Activated naive CD4-positive, alpha-beta T cell treated with Interleukin-2 at 50 U/mL for 16 hours (primary cell): ENCODE measurements at regions not wholly inside any gene's neighbourhood (a gene's known extent, or its start where the extent isn't known, plus 50 kb on each side); places are given as distances from the start of the nearest gene placed in this dataset.
A peak's percentile ranks its signal among the peaks of the same experiment; 100 is the strongest.

Experiments used
- DNase-seq: peaks from one replicate; pipeline ENCODE4 v3.0.0-alpha.2; 2020

DNA sequence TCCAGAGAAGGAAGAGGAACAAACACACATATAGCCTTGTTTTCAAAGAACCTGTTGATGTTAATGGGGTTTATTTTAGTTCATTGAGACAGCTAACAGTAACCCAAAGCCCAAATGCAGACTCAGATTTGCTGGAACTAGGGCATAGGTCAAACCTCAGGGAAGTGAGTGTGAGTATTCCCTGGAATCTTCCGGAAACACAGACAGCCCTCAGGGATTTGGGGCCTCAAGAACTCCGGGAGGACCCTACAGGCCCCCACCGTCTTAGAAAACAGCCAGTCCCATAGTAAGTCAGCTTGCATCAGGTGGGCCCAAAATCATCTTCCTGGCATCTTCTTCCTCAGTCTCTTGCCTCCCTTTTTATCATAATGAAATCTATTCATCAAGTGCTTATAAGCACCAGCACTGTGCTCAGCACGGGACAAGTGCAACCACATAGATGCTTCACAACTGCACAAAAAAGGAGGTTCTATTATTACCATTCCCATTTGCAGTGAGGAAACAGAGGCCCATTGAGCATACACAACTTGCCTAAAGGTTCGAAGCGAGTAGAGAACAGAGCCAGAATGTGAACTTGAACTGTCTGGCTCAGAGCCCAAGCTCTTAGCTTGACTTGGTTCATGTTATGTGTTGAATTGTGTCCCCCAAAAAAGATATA is 50.2 kb upstream of the BCL11A start:
- DNase-seq, result no peak

DNA sequence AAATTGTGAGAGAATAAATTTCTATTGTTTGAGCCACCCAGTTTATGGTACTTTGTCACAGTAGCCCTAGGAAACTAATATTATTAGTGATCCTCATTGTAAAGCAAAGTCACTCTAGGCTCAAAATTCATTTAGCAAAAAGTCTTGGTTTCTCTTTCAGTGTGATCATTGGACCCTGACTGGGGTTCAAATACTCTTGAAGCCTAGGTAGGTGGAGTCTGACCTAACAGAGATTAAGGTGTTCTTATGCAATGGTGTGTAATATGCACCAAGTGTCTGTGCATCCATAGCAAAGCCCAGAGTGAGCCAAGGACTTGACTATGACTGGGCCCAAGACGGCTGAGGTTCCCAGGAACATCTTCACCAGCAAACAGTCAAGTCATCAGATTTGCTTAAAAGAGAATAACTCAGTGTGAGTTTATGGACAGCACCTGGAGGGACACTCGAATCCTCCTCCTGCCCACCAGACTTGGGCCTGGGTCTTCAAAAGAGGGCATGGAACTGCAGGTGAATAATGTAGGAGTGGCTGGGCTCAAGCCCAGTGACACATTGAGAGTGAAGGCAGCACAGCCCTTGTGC is 51.1 kb upstream of the BCL11A start:
- no peak for DNase-seq

DNA sequence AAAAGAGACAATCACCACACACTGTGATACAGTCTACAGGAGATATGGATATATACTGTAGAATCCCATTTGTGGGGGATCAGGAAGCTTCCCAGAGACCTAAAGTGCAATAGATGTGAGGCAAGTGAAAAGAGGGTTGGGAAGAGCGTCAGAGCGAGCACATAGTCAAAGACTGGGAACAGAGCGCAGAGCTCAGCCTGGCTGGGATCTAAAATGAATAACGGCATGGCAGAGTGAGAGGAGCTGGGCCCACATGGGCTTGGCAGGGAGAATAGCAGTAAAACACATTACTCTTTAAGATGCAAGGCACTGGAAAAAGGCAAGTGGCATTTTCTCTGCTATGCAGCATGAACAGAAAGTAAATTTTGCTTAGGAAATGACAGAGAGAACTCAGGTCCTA is 52.4 kb upstream of the BCL11A start:
- DNase-seq, result no peak

DNA sequence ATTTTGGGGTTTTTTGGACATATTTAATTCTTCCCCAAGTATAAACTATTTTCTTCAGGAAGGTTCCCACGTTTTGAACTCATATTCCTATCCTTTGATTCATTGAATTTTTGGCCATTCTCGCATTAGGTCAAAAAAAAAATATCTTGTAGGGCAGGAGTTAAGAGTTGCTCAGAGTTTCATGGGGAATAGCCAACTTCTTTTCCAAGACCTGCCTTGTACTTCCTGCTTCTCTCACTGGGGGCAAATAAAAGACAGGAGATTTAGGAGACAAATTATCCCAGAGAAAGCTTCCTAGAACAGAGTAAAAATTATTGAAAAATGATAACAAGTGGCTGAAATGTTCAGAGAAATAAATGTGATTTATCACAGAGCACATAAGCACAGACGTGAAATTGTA is 55.2 kb upstream of the BCL11A start:
- no peak for DNase-seq

DNA sequence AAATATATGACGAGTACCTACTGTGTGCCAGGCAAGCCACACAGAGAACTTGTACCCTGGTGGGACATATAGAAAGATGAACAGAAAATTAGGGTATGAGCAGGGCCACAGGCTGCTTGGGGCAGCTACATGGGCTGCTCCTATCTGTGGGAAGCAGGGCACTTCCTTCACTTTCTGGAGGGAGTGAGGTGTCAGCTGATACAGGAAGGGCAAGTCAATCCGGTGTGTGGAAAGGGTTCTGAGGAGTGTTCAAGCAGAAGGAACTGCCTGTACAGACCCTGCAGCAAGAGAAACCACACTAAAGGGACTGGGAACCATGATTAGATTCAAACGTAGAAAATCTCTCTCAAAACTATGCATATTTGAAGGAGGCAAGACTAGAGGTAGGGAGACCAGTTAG is 58.6 kb upstream of the BCL11A start:
- DNase-seq, result no peak

DNA sequence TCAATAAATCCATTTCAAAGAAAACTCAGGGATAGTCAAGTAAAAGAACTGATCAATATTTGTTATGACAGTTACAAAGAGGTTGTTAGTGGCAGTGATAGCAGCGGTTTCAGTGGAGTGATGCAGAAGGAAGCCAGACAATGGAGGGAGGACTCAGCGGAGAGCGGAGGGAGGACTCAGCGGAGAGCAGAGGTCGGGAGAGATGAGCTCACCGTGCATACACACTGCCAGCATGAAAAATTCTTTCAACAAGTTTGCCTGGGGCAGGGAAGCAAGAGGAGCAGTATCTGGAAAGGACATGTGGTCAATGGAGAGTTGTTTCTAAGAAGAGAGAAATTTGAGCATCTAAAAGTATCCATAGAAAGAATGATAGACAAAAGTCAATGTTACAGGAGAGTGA is 60.9 kb upstream of the BCL11A start:
- DNase-seq, result no peak

DNA sequence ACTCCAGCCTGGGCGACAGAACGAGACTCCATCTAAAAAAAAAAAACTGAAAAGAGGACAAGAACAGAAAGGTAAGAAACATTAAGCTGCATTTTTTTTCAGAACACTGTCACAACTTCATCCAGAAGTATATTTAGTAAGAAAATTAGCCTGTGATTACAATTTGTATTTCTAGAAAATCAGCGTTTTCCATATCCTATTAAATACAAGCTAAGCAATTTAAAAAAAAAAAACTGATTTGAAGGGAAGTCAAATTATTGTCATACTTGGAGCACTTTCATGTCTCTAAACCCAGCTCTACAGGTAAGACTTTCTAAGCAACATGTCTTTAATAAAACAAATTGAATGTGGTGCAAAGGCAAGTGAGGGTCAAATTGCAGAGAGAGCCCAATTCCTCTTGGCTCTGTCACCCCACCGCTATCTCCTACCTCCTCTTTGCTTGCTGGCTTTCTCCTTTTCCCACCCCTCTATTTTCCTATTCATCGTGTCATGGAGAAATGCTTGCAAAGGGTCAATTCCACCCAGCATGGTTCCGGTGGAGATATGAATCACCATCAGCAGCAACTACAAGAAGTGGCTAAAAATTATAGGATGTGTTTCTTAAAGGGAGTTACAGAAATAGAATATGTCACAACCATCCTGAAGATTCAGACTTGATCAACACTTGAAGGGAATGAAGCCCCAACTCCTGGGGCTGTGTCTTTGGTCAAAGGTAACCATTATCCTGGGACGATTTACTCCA is 68.4 kb upstream of the BCL11A start:
- DNase-seq, result no peak

DNA sequence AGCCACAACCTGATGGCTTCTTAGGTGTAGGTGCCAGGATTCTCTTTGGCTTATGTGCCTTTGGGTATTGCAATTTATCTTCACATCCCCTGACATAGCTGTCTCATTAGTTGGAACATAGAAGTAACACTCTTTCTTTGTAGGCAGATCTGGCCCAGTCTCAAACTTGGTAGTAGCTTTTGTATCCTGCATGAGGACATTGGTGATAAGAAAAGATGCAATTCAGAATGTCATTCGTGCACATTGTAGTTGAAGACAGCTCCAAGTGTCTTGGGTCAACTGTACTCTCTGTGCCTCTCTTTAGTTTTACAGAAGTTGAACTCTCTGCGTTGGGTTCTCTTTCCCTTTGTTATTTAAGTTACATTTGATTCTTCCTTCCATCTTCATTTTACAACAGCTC is 69.6 kb upstream of the BCL11A start:
- no peak for DNase-seq

DNA sequence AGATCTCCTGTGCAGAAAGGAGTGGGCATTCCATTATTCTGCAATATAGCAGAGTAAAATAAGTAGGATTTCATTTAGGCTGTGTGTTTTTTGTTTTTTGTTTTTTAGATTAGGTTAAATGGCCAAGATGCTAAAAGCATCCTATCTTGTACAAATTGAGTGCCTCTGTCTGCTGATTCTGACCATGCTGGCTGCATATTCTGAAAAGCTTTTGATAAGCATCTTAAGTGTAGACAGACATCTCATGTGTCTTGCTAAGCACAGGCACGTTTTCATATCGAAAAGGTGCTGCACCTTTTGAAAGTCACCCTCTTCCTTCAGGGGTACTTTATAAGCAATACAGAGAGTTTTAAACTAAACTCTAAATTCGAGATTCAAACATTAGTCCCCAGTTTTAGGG is 74.0 kb upstream of the BCL11A start:
- DNase-seq, result no peak

DNA sequence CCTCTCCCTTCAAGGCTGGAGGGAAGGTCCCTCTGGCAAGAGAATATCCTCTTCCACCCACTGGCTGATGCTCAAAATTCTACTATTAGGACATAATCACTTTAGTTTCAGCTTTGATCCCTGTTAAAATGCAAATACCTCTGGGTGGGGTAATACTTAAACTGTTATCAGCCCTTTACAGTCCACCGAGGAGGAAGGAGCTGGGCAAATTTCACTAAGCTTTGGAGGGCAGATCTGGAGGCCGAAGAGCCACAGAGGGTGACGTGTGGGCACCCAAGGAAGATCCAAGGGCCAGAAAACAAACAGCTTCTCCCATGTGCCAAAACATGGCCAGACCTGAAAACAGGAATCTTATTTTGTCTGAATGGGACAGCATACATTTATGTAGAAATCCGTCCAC is 74.6 kb upstream of the BCL11A start:
- DNase-seq, result no peak

DNA sequence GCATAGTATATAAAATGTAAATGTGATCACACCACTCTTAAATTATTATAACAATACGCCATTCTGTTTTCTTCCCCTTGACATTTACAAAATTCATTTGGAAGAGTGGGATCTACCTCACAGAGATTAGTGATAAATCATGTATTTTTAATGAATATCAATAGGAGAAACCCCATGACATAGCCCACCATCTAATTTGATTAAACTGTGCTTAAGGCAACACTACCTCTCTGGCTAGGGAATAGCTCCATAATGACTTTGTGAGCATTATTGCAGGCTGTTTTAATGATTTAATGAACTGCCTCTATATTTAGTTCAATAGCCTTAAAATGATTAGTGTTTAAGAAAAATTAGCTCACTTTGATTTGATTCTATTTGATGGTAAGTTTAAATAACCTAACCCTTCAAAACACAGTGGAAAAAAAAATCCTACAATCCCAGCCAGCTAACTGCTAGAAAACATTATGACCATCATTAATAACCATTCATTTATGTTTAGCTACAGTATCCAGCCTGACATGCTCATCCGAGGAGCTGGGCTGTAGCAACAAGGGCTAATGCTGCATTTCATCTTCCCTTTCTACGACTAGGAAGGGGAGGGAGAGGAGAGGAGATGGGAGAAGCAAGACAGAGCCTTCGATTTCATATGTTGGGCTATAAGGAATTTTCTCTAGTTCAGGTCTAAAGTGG is 75.3 kb upstream of the BCL11A start:
- DNase-seq, result no peak

DNA sequence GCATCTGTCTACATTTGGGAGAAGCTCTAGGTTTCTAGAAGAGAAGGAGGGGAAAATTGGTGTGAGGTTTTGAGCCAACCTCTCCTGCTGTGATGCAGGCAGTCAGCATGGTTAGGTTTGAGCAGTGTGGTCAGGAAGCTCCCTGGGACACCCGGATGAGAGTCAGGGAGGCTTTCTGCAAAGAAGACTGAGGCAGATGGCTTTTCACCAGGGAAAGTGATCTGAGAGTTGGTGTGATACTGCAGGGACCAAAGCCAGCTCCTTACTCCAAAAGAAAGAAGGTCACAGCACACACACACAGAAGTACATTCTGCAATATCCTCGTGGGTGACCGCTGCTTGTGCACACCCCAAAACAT is 75.8 kb upstream of the BCL11A start:
- no peak for DNase-seq

DNA sequence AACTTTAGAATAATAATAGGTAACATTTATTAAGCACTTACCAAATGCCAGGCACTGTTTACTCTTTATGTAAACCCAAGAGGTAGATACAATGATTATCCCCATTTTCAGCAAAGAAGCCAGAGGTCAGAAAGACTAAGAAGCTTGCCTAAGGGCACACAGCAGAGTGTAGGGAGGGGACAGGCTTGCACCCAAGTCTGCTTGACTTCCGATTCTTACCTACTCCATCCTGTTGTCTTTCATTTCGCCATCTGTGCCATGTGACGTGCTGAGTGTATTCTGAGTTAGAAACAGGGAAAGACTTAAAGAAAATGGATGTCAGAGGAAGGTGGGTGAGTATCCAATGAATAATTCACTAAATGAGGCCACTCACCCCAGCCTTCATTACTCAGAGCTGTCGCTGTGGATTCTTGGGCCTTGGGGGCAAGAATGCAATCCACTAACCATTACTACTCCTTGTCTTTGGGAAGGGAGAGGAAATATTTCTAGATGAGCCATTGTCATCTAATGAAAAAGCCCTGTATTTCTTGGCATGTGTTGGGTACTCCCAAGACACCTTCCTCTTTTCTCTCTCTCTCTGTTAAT is 76.4 kb upstream of the BCL11A start:
- DNase-seq, result no peak

DNA sequence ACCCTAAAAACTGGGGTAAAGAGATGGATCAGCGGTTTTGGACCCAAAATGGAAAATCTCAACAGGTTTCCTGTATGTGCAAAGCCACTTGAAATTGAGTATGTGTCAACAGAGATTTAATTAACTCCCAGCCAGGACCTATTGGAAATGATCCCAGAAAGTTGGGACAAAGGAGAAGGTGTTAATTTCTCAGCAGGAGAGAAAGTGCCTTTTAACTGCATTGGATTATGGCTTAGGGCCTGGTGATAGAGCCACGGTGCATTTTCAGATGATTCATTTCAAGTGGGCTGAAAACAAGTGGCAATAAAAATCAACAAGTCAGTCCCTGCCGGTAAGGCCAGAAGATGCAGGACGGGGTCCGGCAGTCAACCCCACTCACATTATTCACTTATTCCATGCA is 80.2 kb upstream of the BCL11A start:
- no peak for DNase-seq

DNA sequence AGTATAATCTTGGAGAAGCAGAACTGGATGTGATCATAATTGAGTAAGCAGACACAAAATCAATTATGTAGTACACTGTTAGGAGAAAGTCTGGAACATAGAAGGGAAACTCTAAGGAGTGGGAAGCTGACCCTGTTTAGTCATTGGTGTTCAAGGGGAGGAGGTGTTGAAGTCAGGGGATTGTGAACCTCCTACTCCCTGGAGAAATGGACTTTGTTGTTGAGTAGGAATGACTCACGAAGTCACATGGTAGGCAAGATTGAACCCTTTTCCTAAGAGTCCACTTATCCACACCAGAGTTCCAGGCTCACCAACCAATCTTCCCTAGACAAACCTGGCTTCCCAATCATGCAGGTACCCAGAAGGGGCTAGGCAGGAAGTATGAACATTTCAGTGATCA is 81.0 kb upstream of the BCL11A start:
- DNase-seq, result no peak

DNA sequence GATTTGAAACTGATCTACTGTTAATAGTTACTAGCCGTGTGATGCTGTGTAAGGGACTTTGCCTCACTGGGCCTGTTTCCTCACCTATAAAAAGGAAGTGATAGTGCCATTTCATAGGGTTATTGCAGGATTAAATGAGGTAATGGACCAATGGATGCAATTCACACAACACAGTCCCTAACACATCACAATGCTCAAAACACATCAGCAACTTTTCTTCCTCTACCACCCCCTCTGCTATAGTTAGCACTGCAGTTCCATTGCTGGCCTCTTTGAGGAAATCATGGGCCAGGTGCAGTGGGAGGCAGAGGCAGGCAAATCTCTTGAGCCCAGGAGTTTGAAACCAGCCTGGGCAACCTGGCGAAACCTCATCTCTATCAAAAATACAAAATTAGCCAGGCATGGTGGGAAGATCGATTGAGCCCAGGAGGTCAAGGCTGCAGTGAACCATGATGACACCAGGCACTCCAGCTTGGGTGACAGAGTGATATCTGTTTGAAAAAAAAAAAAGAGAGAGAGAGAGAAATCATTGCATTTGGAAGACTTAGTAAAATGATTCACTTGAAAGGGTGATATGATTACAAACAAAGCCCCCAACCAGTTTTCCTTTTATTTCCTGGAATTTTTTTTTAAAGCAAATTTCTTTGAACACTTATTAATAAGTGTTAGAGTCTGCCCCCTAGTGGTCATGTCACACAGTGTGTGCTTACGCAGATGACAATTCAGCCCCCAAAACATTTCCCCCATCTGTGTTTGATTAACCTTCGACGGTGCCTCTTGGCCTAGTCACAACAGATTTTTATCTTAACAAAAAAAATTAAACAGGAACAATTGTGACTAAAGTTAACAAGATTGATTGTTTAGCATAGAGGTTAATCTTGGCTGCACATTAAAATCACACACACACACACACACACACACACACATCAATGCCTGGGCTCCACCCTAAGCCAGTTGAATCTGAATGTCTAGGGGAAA is 88.6 kb upstream of the BCL11A start:
- peak; percentile 8 for DNase-seq

DNA sequence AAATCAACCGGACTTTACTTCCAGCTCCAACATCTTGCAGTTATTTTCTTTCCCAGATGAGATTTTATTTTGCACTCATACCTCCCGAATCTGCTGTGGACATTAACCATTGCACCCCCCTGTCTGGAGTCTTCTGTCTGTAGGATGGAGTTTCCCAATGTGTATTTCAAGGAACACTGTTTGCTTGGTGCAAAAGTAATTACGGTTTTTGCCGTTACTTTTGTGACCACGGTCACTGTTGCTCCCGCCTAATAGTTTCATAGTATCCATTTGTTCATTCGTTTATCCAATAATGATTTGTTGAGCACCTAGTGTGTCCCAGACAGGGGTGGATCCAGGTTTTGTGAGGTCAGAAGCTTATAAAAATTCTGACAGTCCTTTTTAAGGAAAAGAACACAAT is 90.3 kb upstream of the BCL11A start:
- no peak for DNase-seq

DNA sequence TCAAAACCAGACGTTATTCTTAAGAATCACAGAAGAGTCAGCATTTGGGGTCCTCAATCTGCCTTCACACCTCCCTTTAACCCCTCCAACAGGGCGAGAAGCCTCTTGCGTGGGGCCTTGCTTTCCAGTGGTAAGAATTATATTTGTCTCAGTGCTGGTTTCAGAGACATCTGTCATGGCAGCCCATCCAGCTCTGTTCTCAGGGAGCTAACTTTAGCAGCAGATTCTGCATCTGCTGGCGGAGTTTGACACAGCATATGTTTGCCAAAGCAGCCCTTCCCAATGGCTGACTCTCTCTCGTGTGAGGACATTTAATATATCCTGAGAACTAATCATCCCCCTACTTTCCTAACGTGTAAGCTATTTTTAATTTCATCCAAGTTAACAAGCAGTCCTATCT is 91.5 kb upstream of the BCL11A start:
- no peak for DNase-seq

DNA sequence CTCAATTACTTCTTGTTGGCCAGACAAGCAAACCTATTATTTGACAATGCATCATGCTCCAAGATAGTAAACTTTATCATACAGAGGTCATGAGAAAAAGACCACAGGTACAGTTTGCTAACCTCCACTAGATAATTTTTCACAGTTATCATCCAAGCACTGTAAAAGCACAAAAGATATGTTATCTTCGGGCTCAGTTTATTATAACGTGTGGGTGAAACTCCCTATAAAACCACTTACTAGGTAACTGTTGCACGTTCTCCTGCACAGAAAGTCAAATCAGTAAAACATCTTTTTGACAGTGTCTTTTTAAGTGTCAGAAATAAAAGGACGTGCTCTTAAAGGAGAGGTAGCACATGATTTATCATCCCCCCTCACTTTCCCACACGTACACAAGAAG is 94.7 kb upstream of the BCL11A start:
- DNase-seq, result no peak

DNA sequence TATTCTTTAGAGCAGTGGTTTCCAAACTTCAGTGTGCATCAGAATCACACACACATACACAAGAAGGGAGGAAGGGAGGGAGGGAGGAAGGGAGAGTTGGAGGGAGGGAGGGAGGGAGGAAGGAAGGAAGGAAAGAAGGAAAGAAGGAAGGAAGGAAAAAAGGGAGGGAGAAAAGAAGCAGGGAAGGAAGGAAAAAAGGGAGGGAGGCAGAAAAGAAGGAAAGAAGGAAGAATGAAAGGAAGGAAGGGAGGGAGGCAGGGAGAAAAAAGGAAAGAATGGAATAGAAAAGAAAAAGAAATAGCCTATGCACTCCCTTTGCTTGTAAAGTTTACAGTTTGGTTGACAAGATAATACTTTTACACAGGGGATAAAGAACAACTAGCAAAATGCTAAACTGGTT is 96.3 kb upstream of the BCL11A start:
- DNase-seq, result no peak

DNA sequence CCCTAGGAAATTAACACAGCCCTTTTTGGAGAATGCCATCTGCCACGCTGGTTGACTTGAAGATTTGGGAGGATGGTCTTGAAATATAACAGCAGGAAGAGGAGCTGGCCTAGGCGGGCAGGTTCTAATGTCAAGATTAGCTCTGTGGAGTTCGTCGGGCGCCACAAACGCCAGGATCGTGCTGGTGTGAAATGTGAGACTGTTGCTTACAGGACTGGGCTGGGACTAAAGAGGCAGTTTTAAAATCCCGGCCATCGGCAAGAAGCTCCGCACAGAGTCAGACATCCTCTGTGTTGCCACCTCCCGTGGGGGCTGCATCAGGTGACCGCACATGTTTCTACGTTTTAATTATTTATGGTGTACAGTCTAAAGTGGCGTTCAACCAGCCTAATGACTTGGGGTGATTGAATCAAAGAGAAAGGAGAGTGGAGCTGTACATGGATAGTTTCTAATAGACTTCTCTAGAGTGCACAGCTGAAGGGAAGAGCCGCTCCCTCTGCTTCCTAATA is 99.4 kb upstream of the BCL11A start:
- no peak for DNase-seq

DNA sequence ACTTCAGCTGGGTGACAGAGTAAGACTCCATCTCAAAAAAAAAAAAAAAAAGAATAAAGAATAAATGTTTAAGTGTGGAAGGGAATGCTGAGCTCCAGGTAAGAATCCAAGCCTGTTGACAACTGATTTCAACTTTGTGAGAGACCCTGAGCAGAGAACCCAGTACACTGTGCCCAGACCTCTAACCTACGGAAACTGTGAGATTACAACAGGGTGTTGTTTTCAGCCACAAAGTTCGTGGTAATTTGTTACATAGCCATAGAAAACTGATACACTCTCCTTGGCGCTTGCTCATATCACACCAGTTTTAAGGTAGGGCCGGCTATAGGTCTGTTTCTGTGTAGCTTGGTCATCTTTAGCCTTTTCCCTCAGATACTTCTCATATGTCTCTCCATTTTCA is 98.4 kb upstream of the PAPOLG start:
- no peak for DNase-seq
